VCaP (cell line): ENCODE measurements at regions not wholly inside any gene's neighbourhood (a gene's known extent, or its start where the extent isn't known, plus 50 kb on each side); places are given as distances from the start of the nearest gene placed in this dataset.
"Not testable (repeated sequence)": the region's sequence is repeated elsewhere in the genome, so short reads cannot be mapped to it uniquely, and the experiment has no call there.

Source experiments
- H3K27ac ChIP-seq: fragments of 450-650 bp; 2 replicates; pipeline ENCODE4 v1.5.1; 2017
- TF ChIP-seq, protein P1 (sequence below): fragments of 450-650 bp; conservative IDR thresholded peaks from 2 replicates; pipeline ENCODE4 v1.5.1; 2017; ENCODE audit warnings: mild to moderate bottlenecking, moderate library complexity

DNA sequence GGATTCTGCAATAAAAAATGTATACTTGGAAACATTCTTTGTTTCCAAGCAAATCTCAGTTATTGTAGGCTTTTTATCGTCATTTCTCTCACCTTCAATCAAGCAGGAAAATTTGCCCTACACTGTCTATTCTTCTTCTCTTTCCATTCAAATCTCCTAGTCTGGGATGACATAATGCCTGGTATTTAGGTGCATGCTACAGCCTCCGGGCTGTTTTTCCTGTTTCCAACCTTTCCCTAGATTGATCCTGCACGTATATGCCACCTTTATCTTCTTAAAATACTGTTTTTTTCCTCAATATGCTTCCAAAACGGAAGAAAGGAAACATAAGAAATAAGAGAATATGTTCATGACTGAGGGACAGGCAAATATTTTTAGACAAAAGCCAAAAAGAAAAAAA lies 249.1 kb upstream of the UBASH3B start:
- H3K27ac ChIP-seq, result no peak overlapping the region
- TF ChIP-seq, protein P1, sequence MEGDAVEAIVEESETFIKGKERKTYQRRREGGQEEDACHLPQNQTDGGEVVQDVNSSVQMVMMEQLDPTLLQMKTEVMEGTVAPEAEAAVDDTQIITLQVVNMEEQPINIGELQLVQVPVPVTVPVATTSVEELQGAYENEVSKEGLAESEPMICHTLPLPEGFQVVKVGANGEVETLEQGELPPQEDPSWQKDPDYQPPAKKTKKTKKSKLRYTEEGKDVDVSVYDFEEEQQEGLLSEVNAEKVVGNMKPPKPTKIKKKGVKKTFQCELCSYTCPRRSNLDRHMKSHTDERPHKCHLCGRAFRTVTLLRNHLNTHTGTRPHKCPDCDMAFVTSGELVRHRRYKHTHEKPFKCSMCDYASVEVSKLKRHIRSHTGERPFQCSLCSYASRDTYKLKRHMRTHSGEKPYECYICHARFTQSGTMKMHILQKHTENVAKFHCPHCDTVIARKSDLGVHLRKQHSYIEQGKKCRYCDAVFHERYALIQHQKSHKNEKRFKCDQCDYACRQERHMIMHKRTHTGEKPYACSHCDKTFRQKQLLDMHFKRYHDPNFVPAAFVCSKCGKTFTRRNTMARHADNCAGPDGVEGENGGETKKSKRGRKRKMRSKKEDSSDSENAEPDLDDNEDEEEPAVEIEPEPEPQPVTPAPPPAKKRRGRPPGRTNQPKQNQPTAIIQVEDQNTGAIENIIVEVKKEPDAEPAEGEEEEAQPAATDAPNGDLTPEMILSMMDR, result no peak

DNA sequence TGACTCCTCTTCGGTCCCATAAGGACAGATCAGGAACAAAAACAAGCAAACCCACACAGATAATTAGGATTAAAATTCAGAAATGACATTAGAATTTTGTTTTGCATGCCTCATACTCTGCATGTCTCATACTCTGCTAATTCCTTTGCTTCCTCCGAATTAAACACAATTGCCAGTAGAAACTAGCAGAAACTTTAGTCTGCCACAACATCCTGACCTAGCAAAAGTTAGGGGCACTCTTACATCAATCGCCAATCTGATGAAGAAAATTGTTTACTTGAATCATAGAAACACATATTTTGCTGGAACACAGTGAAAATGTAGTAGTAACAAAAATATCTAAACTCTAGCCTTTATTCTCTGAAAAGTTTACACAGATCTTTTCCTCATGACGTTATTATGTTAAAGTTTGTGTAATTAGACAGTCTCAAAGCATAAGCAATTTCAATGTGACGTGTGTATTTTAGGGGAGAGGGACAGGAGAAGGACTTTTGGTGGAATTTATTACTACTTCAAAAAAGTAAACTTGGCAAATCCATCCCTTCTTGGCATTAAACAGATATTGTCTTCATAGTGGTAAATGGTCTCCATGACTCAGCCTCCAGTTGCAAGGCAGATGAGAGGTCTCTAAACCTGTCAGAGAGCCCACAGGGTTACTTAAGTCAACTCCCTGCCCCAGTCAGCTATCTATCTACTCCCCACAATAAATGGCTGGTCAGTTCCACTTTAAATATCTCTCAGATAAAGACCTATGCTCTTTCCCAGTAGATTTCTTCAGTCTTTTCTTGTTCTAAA lies 249.8 kb upstream of the UBASH3B start:
- TF ChIP-seq, protein P1, result no peak
- no peak overlapping the region for H3K27ac ChIP-seq

DNA sequence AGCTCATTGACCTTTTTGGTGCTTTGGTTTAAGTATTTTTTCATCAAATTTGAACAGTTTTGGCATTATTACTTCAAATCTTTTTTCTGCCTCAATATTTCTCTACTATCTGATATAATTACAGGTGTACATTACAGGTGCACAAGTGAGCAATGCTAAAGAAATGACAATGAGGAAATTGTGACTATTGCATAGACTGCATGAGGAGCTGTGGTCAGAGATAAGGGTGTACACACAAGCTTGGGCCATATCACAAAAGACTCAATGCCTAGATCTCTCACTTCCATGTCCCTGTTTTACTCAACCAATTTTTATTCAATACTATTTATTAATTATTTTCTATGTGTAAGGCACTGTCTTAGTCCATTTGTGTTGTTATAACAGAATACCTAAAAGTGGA lies 251.0 kb upstream of the UBASH3B start:
- H3K27ac ChIP-seq, result no peak overlapping the region
- TF ChIP-seq, protein P1, result no peak

DNA sequence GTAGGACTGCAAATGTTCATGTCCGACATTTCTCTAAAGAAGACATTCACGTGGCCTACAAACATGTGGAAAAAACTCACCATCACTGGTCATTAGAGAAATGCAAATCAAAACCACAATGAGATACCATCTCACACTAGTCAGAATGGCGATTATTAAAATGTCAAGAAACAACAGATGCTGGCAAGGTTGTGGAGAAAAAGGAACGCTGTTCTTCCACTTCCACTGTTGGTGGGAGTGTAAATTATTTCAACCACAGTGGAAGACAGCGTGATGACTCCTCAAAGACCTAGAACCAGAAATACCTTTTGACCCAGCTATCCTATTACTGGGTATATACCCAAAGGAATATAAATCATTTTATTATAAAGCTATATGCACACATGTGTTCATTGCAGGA lies 253.9 kb upstream of the UBASH3B start:
- not testable (repeated sequence) for H3K27ac ChIP-seq

DNA sequence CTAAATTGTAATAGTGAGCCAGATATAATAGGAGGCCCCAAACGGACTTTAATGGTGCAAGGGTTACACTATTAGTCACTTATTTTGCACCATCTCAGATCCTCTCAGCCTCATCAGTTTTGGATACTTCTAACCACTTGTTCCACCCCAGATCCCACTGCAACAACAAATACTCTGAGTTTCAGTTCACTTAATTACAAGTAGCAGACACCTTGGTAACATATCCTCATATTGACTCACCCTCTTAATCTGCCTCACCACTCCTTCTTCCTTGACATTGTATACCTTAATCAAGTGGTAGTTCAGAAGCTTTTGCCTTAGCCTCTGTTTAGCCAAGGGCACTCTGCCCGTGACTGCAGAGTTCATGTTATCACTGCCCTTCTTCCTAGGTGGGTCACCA lies 256.1 kb upstream of the UBASH3B start:
- TF ChIP-seq, protein P1, result no peak
- no peak overlapping the region for H3K27ac ChIP-seq

DNA sequence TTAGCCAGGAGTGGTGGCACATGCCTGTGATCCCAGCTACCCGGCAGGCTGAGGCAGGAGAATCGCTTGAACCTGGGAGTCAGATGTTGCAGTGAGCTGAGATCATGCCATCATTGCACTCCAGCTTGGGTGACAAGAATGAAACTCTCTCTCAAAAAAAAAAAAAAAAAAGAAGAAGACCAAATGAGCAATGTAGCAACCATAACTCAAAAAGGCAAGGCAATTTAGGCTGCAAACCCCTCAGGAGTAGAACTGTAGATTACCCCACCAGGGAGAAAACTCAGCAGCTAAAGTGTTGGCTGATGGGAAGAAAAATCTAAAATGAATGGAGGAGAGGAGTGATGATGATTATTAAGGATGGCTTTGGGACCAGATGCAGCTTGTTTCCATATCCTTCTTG lies 256.7 kb upstream of the UBASH3B start:
- H3K27ac ChIP-seq, result no peak overlapping the region
- TF ChIP-seq, protein P1, result no peak

DNA sequence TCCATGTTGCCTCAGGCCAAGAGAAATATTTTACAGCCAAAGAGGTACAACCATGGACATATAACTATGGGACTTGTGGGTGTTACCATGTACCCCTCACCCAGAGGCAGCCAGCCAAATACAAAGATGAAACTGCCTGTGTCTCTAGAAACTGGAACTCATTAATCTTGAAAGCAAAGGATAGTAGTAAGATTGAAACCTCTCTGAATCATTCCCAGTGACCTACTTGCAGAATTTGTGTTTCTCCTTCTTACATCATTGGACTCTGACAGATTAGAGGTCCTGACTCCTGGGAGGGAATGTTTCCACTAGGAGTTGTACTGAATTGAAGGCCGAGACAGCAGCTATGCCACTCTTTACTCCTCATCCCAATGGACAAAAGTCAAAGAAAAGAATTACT lies 257.4 kb upstream of the UBASH3B start:
- no peak overlapping the region for H3K27ac ChIP-seq
- TF ChIP-seq, protein P1, result no peak

DNA sequence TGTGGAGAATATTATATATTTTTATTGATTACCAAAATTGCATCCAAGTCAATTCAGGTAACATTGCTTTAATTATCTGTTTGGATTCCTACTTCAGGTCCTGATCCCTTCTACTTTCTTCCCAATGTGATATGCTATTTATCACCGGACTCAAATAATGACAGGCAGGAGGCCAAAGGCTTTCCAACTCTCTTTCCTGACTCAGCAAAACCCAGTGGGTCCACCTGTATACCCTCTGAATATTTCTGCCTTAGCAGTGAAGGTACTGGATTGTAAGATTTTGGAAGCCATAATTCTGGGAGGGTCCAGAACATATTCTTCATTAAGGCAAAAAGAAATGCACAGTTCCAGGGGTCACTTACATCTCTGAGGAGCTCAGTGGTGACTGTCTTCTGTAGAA lies 260.2 kb upstream of the UBASH3B start:
- H3K27ac ChIP-seq, result no peak overlapping the region
- TF ChIP-seq, protein P1, result no peak
